Left lobe of liver (tissue), 2 donors: ENCODE measurements at regions not wholly inside any gene's neighbourhood (a gene's known extent, or its start where the extent isn't known, plus 50 kb on each side); places are given as distances from the start of the nearest gene placed in this dataset.
"Not testable (repeated sequence)": the region's sequence is repeated elsewhere in the genome, so short reads cannot be mapped to it uniquely, and the experiment has no call there.

Experiments
- ATAC-seq: fragments of 200-7000 bp; cut with Tn5 transposase; one replicate; pipeline ENCODE4 v1.9.1; 2020; ENCODE audit warnings: mild to moderate bottlenecking, moderate library complexity
- DNase-seq: peaks from one replicate; pipeline ENCODE4 v3.0.0-alpha.2; 2020; ENCODE audit warnings: low spot score
- donor health status: DM: no; HTN: no; CAD: no; lungs with moderate emphysema.
- donor health status: DM: no; HTN: yes; CAD: no.

- ATAC-seq = no peak
- no peak for DNase-seq
These were observed 102.6 kb downstream of the LHFPL1 start for GRCh38 chrX:112577146-112577545.

DNA sequence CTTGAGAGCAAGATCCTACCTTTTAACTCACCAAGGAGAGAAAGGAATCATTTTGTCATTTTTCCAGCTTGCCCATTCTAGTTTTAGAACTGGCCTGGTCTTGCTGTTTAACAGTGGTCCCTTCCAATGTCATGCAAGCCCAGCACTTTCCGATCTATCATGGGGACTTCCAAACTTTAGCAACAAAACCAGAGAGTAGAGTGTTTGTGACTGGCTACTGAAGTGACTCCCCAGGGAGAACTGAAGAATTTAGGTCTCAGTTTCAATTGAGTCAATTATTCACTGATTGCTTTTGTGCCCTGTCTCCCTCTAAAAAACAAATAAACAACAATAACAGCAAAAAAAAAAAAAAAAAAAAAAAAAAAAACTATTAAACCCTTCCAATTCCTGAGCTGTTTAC lies 108.3 kb downstream of the LHFPL1 start:
- ATAC-seq (no peak), DNase-seq (no peak)

DNA sequence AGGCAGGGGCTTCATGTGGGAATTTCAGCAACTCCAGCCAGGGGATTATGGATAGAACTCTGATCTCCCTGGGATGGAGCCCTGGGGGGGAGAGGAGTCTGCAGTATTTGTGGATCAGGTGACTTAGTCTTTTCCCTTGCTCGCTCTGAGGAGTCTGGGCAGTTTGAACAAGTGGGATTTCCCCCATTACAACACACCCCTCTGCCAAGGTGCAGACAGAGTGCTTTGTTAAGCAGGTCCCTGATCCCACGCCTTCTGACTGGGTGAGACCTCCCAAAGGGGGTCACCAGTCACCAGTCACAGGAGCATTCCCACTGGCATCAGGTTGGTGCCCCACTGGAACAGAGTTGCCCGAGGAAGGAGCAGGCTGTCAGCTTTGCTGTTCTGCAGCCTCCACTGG lies 123.9 kb downstream of the LHFPL1 start:
- ATAC-seq = no peak
- no peak for DNase-seq

- DNase-seq (no peak), ATAC-seq (no peak)
These were observed 134.7 kb downstream of the LHFPL1 start for GRCh38 chrX:112545051-112545450.

DNA sequence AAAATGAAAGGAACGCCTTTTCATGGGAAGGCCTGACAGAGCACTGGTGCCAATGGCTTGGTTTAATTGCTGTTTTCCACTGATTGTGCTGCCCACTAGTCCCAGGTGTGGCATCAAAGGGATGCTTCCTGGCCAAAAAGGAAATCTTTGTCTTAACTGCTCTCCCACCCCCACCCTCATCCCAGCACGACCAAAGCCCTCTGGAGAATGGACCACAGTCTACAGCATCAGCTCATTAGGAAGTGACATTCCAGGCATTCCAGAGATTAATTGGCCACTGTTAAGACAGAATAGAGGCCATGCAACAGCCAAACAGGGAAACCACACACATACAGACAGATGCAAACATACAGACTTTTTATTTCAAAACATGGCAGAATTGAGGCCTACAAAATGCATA lies 143.2 kb downstream of the LHFPL1 start:
- DNase-seq (no peak), ATAC-seq (no peak)

DNA sequence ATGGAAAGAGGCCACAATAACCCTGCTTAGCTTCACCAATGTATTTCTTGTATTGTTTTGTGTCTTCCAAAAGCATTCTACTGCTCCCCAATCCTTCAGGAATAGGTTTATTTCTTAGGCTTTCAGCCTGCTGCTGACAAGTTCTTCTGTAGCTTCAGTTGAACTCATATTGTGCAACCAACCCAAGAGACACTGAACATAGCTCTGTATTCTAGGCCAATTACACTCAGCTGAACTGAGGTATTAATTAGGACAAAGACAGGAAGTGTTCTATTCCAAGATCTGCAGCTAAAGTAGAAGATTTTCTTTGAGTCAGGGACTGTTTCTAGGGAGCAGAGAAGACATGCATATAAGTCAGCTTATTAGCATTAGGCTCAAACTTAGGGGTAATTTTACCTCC lies 151.8 kb downstream of the LHFPL1 start:
- DNase-seq (no peak), ATAC-seq (no peak)

DNA sequence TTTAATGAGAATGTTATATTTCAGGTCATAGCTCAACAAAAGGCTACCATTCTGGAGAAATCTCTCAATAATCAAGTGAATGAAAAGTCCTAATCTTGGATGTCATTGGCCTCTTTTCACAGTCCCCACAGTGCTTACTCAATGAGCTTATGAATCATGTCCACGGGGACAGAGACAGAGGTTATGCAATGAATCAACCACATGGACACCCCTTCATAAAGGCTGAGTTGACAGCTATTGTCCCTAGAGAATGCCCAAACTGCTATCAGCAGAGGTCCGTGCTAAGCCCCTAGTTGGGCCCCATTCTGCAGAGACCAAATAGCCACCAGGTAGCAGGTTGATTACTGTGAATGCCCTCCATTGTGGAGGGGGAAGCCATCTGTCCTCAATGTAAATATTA lies 158.1 kb downstream of the LHFPL1 start:
- ATAC-seq = no peak
- no peak for DNase-seq

DNA sequence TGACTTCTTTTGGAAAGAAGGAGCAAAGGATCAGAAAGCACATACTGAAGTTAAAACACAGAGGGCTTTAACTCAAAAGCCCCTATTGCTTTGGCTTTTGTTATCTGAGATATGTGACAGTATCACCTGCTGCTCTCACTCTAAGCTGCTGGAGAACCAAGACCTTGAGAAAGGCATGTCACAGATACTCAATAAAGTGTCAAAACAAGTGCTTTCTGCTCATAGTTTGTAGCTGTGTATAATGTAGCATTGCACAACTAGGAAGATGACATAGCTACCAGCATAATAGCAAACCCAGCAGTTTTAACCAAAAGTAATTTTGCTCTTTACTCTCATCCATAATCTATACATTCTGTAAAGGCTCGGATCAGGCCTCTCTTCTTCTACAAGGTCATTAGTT lies 159.6 kb downstream of the LHFPL1 start:
- no peak for DNase-seq
- no peak for ATAC-seq

DNA sequence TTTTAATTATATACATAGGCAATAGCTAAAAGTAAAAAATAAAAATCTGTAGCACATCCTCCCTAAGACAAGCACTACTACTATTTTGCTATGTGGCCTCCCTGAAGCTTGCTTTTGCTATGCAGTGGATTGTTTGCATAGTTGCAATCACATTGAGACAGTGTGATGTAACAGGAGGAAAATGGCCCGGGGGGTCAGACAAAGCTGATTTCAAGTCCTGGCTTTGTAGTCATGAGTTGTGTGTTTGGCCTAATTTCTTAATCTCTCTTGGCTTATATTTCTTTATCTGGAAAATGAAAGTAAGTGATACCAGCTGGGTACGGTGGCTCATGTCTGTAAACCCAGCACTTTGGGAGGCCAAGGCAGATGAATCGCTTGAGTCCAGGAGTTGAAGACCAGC lies 166.6 kb downstream of the LHFPL1 start:
- ATAC-seq (peak; percentile 89), DNase-seq (peak; percentile 66)

DNA sequence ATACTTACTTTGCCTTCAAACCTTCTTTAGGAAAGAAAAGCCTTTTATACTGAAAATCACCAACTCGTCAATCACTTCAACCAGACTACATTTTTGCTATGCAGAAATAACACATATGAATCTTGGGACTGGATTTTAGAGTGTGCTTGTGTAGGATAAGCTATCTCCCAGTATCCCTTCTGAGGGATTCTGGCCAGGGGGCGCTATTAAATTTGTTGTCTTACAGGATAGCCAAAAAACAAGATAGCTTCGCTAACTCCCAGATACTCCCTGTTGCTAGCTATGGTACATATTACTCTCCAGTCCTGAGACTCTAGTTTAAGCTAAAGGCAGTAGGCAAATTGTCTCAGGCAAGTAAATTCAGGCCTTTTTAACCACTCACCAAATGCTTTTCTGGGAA lies 167.2 kb downstream of the LHFPL1 start:
- ATAC-seq = no peak

GRCh38 chrX:112510629-112511028 lies 169.1 kb downstream of the LHFPL1 start:
- DNase-seq (no peak), ATAC-seq (peak; percentile 54)

More for the DNA sequence above, 167.2 kb downstream of the LHFPL1 start:
- DNase-seq = no peak

DNA sequence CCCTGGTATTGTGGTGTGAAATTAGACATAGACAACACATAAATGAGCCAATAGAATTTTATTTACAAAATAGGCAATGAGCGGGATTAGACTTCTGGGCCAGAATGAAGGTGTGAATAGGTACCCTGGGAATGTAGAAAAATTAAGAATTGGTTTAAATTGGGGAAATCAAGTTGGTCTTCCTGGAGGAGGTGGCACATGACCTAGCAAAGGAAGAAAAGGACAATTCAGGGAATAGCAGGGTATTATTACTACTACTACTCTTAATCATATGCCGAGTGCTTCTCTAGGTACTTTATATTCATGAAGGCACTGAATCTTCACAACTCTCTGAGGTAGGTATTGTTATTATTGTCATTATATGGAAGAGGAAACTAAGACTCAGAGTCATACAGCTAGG lies 202.1 kb downstream of the LHFPL1 start:
- DNase-seq (no peak), ATAC-seq (no peak)

DNA sequence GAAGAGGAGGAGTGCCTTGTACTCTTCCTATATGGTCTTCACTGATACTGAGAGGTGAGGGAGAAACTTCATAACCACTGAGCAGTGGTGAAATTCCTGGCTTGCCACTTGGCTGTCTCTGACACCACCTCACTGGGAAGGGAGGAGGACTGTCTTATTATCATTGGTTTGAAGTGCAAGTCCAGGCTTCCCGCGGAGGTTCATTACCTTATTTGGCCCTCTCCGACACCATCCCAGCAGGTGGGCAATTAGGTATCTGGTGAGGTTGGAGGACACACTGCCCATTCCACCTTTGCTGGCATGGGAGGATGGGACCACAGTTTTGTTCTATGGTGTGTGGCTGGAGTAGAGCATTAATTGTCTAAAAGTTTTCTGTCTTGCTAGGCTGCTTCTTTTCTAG lies 206.1 kb downstream of the LHFPL1 start:
- ATAC-seq = no peak

DNA sequence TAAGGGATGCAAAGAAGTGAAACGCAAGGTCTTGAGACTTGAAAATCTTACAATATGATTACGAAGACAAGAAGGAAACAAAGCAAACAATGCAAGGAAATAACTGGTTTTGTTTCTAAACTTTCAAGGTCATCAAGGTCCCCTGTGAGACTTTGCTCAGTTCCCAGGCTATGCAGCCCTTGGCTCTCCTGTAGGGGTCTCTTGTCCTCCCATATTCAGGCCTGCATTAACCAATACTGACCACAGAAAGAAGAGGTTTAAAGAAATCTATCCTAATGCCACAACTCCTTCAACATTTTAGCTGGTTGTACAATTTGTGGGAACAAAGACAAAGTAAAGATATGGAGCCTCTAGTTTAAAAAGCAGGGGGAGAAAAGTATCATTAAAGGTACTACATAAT lies 209.2 kb downstream of the LHFPL1 start:
- DNase-seq (no peak), ATAC-seq (no peak)

More for the DNA sequence above, 206.1 kb downstream of the LHFPL1 start:
- no peak for DNase-seq

DNA sequence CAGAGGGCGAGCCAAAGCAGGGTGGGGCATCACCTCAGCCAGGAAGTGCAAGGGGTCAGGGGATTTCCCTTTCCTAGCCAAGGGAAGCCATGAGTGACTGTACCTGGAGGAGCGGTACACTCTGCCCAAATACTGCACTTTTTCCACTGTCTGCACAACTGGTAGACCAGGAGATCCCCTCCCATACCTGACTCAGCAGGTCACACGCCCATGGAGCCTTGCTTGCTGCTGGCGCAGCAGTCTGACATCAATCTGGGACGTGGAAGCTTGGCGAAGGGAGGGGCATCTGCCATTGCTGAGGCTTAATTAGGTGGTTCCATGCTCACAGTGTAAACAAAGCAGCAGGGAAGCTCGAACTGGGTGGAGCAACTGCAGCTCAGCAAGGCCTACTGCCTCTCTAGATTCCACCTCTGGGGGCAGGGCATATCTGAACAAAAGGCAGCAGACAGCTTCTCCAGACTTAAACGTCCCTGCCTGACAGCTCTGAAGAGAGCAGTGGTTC lies 217.7 kb downstream of the LHFPL1 start:
- DNase-seq, ATAC-seq: not testable (repeated sequence)

DNA sequence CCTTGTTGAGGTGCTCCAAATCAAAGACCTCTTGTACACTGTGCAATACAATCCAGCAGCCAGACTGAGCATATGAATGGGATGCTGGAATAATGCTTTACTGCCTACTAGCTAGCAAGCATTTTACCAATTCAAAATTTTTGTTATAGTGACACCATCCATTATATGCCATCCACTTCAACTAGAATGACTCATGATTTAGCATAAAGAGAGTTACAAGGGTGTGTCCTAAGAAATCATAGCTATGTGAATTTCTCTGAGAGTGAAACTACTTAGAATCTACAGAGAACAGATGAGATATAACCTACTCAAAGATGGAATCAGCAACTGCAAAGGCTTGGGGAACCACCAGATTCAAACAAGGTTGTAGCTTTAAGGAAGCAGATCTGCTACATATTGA lies 221.9 kb downstream of the LHFPL1 start:
- DNase-seq (no peak), ATAC-seq (no peak)

- no peak for ATAC-seq
- DNase-seq = no peak
These were observed 228.9 kb downstream of the LHFPL1 start for GRCh38 chrX:112450810-112451209.

GRCh38 chrX:112440277-112440676 lies 239.5 kb downstream of the LHFPL1 start:
- no peak for ATAC-seq
- DNase-seq = no peak

- peak; percentile 76 for ATAC-seq
These were observed 255.6 kb downstream of the LHFPL1 start for GRCh38 chrX:112424166-112424565.

GRCh38 chrX:112391313-112391712 lies 288.4 kb downstream of the LHFPL1 start:
- DNase-seq = no peak
- ATAC-seq = no peak

More at GRCh38 chrX:112424166-112424565, 255.6 kb downstream of the LHFPL1 start:
- DNase-seq = no peak

GRCh38 chrX:112381649-112382298 lies 298.0 kb downstream of the LHFPL1 start:
- not testable (repeated sequence) for DNase-seq, ATAC-seq

DNA sequence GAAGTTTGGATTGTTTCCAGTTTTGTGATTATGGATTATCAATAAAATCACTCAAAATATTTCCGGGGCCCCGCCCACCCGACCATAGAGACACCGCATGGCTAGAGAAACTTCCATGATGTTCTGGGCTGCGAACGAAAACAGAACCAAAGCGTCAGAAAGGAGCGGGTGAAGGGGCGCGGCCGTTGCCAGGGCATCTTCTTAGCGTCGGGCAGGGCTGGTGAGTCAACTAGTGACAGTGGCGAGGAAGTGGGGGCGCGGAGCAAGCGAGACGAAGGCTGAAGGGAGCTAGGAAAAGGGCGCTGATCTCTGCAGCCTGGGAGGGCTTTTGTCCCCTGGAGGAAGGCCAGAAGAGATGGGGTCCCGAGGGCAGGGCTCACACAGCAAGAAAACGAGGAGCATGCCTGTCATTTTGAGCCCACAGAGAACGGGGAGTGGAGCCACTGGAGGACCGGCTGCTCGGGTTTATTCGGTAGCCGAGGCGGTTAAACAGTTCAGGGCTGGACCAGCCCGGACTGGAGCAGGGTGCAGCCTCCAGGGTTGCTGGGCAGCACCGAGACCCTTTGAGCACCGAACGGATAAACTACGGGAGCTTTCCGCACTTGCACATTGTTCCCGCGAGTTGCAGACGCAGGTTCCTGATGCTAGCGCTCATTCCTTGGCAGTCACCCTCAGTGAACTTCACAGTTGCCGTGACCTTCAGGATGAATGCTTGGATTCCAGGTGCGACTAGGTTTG lies 298.1 kb upstream of the TRPC5 start:
- no peak for DNase-seq
- ATAC-seq = no peak
